Bronchial epithelial cell (primary cell): ENCODE measurements at regions not wholly inside any gene's neighbourhood (a gene's known extent, or its start where the extent isn't known, plus 50 kb on each side); places are given as distances from the start of the nearest gene placed in this dataset.

ENCODE experiments used
- DNase-seq: peaks from one replicate; pipeline ENCODE4 v3.0.0-alpha.2; 2010; ENCODE audit warnings: low read depth
- FAIRE-seq: peaks from 2 replicates; lab custom pipeline; 2011; peaks lifted over from hg19 to GRCh38; lab: Jason Lieb, UNC
- H3K27me3 ChIP-seq: 2 replicates; pipeline ENCODE4 v1.5.1; 2011; ENCODE audit warnings: low read length; ENCODE audit not compliant: control insufficient read depth, insufficient read depth
- H3K36me3 ChIP-seq: 2 replicates; pipeline ENCODE4 v1.5.1; 2011; ENCODE audit warnings: low read length; ENCODE audit not compliant: control insufficient read depth, insufficient read depth
- H3K4me3 ChIP-seq: 2 replicates; pipeline ENCODE4 v1.5.1; 2011; ENCODE audit warnings: mild to moderate bottlenecking, low read depth, low read length, control low read depth
- CTCF ChIP-seq: IDR thresholded peaks from 2 replicates; pipeline ENCODE4 v1.5.1; 2011; ENCODE audit warnings: mild to moderate bottlenecking, moderate library complexity, low read length, control low read depth, inconsistent platforms; ENCODE audit not compliant: insufficient read depth, severe bottlenecking

DNA sequence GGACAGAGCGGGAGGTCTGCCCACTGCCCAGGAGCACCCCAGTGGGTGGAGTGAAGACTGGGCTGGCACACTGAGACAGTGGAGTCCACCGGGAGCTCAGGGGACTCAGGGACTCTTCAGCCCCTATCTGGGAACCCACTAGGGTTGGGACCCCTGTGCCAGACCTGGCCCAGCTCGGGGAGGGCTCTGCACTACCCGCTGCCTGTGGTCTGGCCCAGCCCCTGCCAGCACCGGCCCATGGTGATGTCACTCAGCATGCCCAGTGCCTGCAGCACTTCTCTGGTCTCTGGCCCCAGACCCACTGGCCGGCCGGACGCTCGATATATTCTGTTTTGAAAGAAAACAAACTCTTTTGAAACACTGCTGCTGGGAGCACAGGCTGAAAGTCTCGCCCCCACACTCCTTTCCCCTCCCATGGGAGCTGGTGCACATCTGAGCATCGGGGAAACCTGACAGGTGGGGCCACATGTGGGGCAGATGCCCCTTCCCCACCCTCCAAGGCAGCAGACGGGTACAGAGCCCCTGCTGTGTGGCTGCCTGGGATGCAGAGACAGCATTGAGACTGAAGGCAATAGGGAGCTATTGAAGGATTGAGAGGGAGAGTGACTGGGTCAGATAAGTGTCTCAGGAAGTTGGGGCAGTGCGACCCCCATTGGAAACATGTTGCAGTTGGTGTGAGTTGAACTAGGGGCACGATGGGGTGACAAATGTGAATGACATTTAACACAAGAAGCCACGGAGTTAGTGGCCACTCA lies 62.9 kb downstream of the MYEOV start:
- DNase-seq, result no peak
- Histone ChIP-seq H3K4me3 (no peak overlapping the region), H3K36me3 (no peaks in the 10 kb centered on the region), H3K27me3 (no peaks in the 10 kb centered on the region)
- TF ChIP-seq CTCF, result no peak
- no peak for FAIRE-seq

GRCh38 chr11:69357458-69358397 lies 63.8 kb downstream of the MYEOV start:
- no peaks in the 10 kb centered on the region for H3K27me3 ChIP-seq
- peak; percentile 90 for FAIRE-seq
- DNase-seq, result no peak
- TF ChIP-seq CTCF, result no peak
- no peak overlapping the region for H3K4me3 ChIP-seq
- no peaks in the 10 kb centered on the region for H3K36me3 ChIP-seq

DNA sequence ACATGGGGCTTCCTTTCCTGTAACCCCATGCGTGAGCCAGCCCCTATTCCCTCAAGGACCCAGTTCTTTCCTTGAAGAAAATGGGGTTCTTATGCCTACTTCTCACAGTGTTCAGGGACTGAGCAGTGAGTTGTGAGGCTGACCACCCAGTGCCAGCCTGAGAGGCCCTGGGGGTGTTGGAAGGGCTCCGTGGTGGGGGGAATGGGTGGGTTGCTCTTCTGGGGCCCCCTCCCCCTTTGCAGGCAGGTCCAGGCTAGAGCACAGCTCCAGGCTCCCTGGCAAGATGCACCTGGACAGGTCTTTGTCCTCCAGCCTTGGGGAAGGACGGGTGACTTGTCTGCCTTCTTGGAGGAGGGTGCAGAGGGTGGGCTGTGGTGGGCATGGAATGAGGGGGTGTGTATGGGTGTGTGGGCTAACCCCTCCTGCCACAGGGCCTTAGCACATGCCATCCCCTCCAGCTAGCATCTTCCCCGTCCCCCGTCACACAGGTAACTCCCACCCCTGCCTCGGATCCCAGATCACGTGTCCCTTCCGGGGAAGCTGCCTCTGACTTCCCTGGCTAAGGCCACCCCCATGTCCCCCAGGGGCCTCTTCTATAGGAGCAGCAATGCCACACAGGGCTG lies 64.6 kb downstream of the MYEOV start:
- Histone ChIP-seq H3K36me3 (no peaks in the 10 kb centered on the region), H3K4me3 (no peak overlapping the region), H3K27me3 (no peaks in the 10 kb centered on the region)
- FAIRE-seq, result no peak
- no peak for TF ChIP-seq CTCF
- no peak for DNase-seq

- no peak for TF ChIP-seq CTCF
- FAIRE-seq (no peak), DNase-seq (no peak)
- Histone ChIP-seq H3K27me3 (no peaks in the 10 kb centered on the region), H3K4me3 (no peak overlapping the region), H3K36me3 (no peaks in the 10 kb centered on the region)
Observed at GRCh38 chr11:69359735-69360480, 66.0 kb downstream of the MYEOV start.

DNA sequence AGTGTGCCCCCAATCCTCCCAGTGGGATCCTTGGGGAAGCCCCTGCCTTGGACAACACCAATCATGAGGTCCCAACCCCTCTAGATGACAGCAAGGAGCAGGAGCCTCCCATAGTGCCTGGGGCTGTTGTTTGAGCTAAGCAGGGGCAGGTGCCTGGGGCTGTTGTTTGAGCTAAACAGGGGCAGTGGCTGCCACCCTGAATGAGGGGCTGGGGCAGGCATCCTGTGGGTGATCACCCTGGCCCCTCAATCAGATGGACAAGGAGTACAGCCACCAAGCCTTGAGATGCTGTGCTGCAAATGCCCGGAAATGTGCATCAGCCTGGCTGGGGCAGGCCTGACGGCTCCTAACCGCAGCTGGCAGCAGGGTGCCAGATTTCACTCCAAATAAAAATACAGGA lies 66.7 kb downstream of the MYEOV start:
- H3K4me3 ChIP-seq, result no peak overlapping the region
- no peaks in the 10 kb centered on the region for H3K27me3 ChIP-seq
- no peak for TF ChIP-seq CTCF
- no peaks in the 10 kb centered on the region for H3K36me3 ChIP-seq
- DNase-seq (no peak), FAIRE-seq (no peak)
